H9 (cell line): ENCODE measurements at regions not wholly inside any gene's neighbourhood (a gene's known extent, or its start where the extent isn't known, plus 50 kb on each side); places are given as distances from the start of the nearest gene placed in this dataset.

Experiments
- DNase-seq: peaks from one replicate; pipeline ENCODE4 v3.0.0-alpha.2; 2017
- H2AFZ ChIP-seq: one replicate; pipeline ENCODE4 v1.6.1; 2013; ENCODE audit warnings: mild to moderate bottlenecking, low read length, control low read depth, moderate library complexity
- H2AK5ac ChIP-seq: 2 replicates; pipeline ENCODE4 v1.6.1; 2013; ENCODE audit warnings: low read length, control low read depth, mixed read lengths; ENCODE audit not compliant: insufficient read length
- H2BK120ac ChIP-seq: one replicate; pipeline ENCODE4 v1.6.1; 2013; ENCODE audit warnings: low read depth, mild to moderate bottlenecking, low read length, control low read depth, inconsistent platforms; ENCODE audit not compliant: poor library complexity, severe bottlenecking
- H2BK12ac ChIP-seq: 2 replicates; pipeline ENCODE4 v1.6.1; 2013; ENCODE audit warnings: low read length, control low read depth, mixed read lengths, low read depth; ENCODE audit not compliant: insufficient read length
- H2BK15ac ChIP-seq: 2 replicates; pipeline ENCODE4 v1.6.1; 2013; ENCODE audit warnings: low read depth, low read length, control low read depth
- H2BK20ac ChIP-seq: one replicate; pipeline ENCODE4 v1.6.1; 2013; ENCODE audit warnings: low read depth, mild to moderate bottlenecking, low read length, control low read depth, inconsistent platforms; ENCODE audit not compliant: poor library complexity, severe bottlenecking
- H2BK5ac ChIP-seq: 2 replicates; pipeline ENCODE4 v1.6.1; 2013; ENCODE audit warnings: low read length, control low read depth, mixed read lengths; ENCODE audit not compliant: insufficient read length
- H3K14ac ChIP-seq: 2 replicates; pipeline ENCODE4 v1.6.1; 2013; ENCODE audit warnings: low read length, control low read depth; ENCODE audit not compliant: insufficient read depth
- H3K18ac ChIP-seq: 2 replicates; pipeline ENCODE4 v1.6.1; 2013; ENCODE audit warnings: low read depth, mild to moderate bottlenecking, mixed read lengths, low read length, control low read depth; ENCODE audit not compliant: insufficient read length
- H3K23ac ChIP-seq: 2 replicates; pipeline ENCODE4 v1.6.1; 2013; ENCODE audit warnings: low read length, control low read depth, mixed read lengths, low read depth; ENCODE audit not compliant: insufficient read length
- H3K23me2 ChIP-seq: 2 replicates; pipeline ENCODE4 v1.6.1; 2013; ENCODE audit warnings: low read depth, mild to moderate bottlenecking, mixed read lengths, low read length, control low read depth; ENCODE audit not compliant: insufficient read length, poor library complexity, severe bottlenecking
- H3K27ac ChIP-seq: 2 replicates; pipeline ENCODE4 v1.5.1; 2013; ENCODE audit warnings: low read length, control low read depth, mixed read lengths, low read depth; ENCODE audit not compliant: insufficient read length
- H3K27me3 ChIP-seq: 2 replicates; pipeline ENCODE4 v1.6.1; 2013; ENCODE audit warnings: low read length, control low read depth, inconsistent platforms; ENCODE audit not compliant: insufficient read depth
- H3K4ac ChIP-seq: 2 replicates; pipeline ENCODE4 v1.6.1; 2013; ENCODE audit warnings: low read depth, mild to moderate bottlenecking, control low read depth, inconsistent platforms, low read length, moderate library complexity
- H3K4me1 ChIP-seq: 2 replicates; pipeline ENCODE4 v1.6.1; 2013; ENCODE audit warnings: low read length, control low read depth, inconsistent platforms; ENCODE audit not compliant: insufficient read depth
- H3K4me2 ChIP-seq: 2 replicates; pipeline ENCODE4 v1.6.1; 2013; ENCODE audit warnings: low read length, control low read depth, mixed read lengths; ENCODE audit not compliant: insufficient read length, insufficient read depth
- H3K56ac ChIP-seq: 2 replicates; pipeline ENCODE4 v1.6.1; 2013; ENCODE audit warnings: low read depth, mild to moderate bottlenecking, mixed read lengths, low read length, control low read depth; ENCODE audit not compliant: insufficient read length
- H3K79me1 ChIP-seq: 2 replicates; pipeline ENCODE4 v1.6.1; 2013; ENCODE audit warnings: low read depth, mild to moderate bottlenecking, moderate library complexity, low read length, control low read depth, inconsistent platforms; ENCODE audit not compliant: insufficient read depth, poor library complexity, severe bottlenecking
- H3K79me2 ChIP-seq: 2 replicates; pipeline ENCODE4 v1.6.1; 2013; ENCODE audit warnings: low read length, control low read depth, inconsistent platforms; ENCODE audit not compliant: insufficient read depth
- H3K9ac ChIP-seq: 2 replicates; pipeline ENCODE4 v1.6.1; 2013; ENCODE audit warnings: low read length, control low read depth, mixed read lengths; ENCODE audit not compliant: insufficient read length; ENCODE audit errors: extremely low read depth
- H3K9me3 ChIP-seq: one replicate; pipeline ENCODE4 v1.6.1; 2013; ENCODE audit warnings: low read depth, low read length, inconsistent platforms; ENCODE audit not compliant: control insufficient read depth
- H3T11ph ChIP-seq: one replicate; pipeline ENCODE4 v1.6.1; 2013; ENCODE audit warnings: mild to moderate bottlenecking, low read length, control low read depth, inconsistent platforms
- H4K20me1 ChIP-seq: one replicate; pipeline ENCODE4 v1.6.1; 2013; ENCODE audit not compliant: control insufficient read depth, insufficient read length, insufficient read depth
- H4K5ac ChIP-seq: 2 replicates; pipeline ENCODE4 v1.6.1; 2013; ENCODE audit warnings: low read depth, mild to moderate bottlenecking, mixed read lengths, low read length, control low read depth; ENCODE audit not compliant: insufficient read length
- H4K8ac ChIP-seq: replicated peaks from 2 replicates; pipeline ENCODE4 v1.6.1; 2013; ENCODE audit warnings: low read length, control low read depth, mixed read lengths, low read depth; ENCODE audit not compliant: insufficient read length
- H4K91ac ChIP-seq: 2 replicates; pipeline ENCODE4 v1.6.1; 2013; ENCODE audit warnings: low read depth, mild to moderate bottlenecking, moderate library complexity, mixed read lengths, low read length, control low read depth; ENCODE audit not compliant: insufficient read length
- H3K27ac Mint-ChIP-seq, 3 experiments: 2 replicates in 2 of 3; 3 replicates in 1 of 3; pipeline ENCODE4 v1.8.0; 2020 to 2021; ENCODE audit warnings: mixed read lengths in 3 of 3, mild to moderate bottlenecking in 1 of 3, moderate library complexity in 1 of 3
- H3K27me3 Mint-ChIP-seq: 2 replicates; pipeline ENCODE4 v1.8.0; 2021; ENCODE audit warnings: low read depth, mild to moderate bottlenecking, moderate library complexity, mixed read lengths
- H3K36me3 Mint-ChIP-seq, 3 experiments: 2 replicates in 2 of 3; 3 replicates in 1 of 3; pipeline ENCODE4 v1.8.0; 2020 to 2021; ENCODE audit warnings: low read depth in 3 of 3, mixed read lengths in 3 of 3; ENCODE audit not compliant: insufficient read depth in 1 of 3
- H3K4me1 Mint-ChIP-seq, 2 experiments: 2 replicates each; pipeline ENCODE4 v1.8.0; 2020; ENCODE audit warnings: mixed read lengths in 2 of 2
- H3K4me3 Mint-ChIP-seq, 2 experiments: 2 replicates in 1 of 2; 3 replicates in 1 of 2; pipeline ENCODE4 v1.8.0; 2020 to 2021; ENCODE audit warnings: mild to moderate bottlenecking in 2 of 2, mixed read lengths in 2 of 2, moderate library complexity in 1 of 2
- H3K9me3 Mint-ChIP-seq, 2 experiments: 2 replicates in 1 of 2; 3 replicates in 1 of 2; pipeline ENCODE4 v1.8.0; 2020; ENCODE audit warnings: mild to moderate bottlenecking in 2 of 2, mixed read lengths in 2 of 2, moderate library complexity in 1 of 2
- CTCF ChIP-seq: fragments of 200-600 bp; sonication (generic); conservative IDR thresholded peaks from 3 replicates; pipeline ENCODE4 v1.8.0; 2021; ENCODE audit warnings: antibody characterized with exemption, mild to moderate bottlenecking
- WGBS: extraction: QIAGEN DNeasy Blood & Tissue Kit; methylation state at CpG from one replicate; pipeline ENCODE4 v1.1.7; 2013; ENCODE audit warnings: missing lambda C conversion rate, low lambda C conversion rate, mixed read lengths; ENCODE audit not compliant: insufficient read length; ENCODE audit errors: extremely low coverage; 5-methylcytosine and 5-hydroxymethylcytosine counted together

- H2BK15ac ChIP-seq: no peak overlapping the region
- no peaks in the 10 kb centered on the region for H3K79me1 ChIP-seq
- no peak overlapping the region for H2BK5ac ChIP-seq
- H2AFZ ChIP-seq: no peak overlapping the region
- no peaks in the 10 kb centered on the region for H3K9me3 ChIP-seq
- no peak overlapping the region for H4K8ac ChIP-seq
- no peak overlapping the region for H3K9ac ChIP-seq
- DNase-seq: no peak
- H2AK5ac ChIP-seq: no peak overlapping the region
- no peaks in the 10 kb centered on the region for H3K23me2 ChIP-seq
- H3K9me3 Mint-ChIP-seq: peaks cover 3 to 4% of the 10 kb centered on the region in 2 experiments
- no peaks in the 10 kb centered on the region for H3K79me2 ChIP-seq
- peaks cover 4% of the 10 kb centered on the region in 2 experiments; a peak in 2 of 4 replicates for H3K4me1 Mint-ChIP-seq
- no peak overlapping the region for H3K27ac Mint-ChIP-seq
- no CpG with 5 or more reads among the region's 3 CpGs for WGBS
- H4K91ac ChIP-seq: no peak overlapping the region
- no peak for TF ChIP-seq CTCF
- no peak overlapping the region for H3K14ac ChIP-seq
- H3K56ac ChIP-seq: no peak overlapping the region
- no peaks in the 10 kb centered on the region for H4K20me1 ChIP-seq
- no peak overlapping the region for H2BK12ac ChIP-seq
- H3K27ac ChIP-seq: no peak overlapping the region
- no peak overlapping the region for H3K4ac ChIP-seq
- no peak overlapping the region for H4K5ac ChIP-seq
- no peaks in the 10 kb centered on the region; the same call in none of the 2 replicates for H3K27me3 Mint-ChIP-seq
- no peak overlapping the region for H2BK20ac ChIP-seq
- no peaks in the 10 kb centered on the region for H3K27me3 ChIP-seq
- H3K4me2 ChIP-seq: no peak overlapping the region
- H2BK120ac ChIP-seq: no peak overlapping the region
- no peak overlapping the region for H3K4me3 Mint-ChIP-seq
- no peak overlapping the region for H3T11ph ChIP-seq
- H3K36me3 Mint-ChIP-seq: no peaks in the 10 kb centered on the region; a peak in 1 of 7 replicates
- H3K4me1 ChIP-seq: no peaks in the 10 kb centered on the region
- no peak overlapping the region for H3K18ac ChIP-seq
- no peak overlapping the region for H3K23ac ChIP-seq
These were observed 158.5 kb upstream of the MXRA5 start for GRCh38 chrX:3504916-3505315.
